Adrenal gland (tissue), 9 donors: ENCODE measurements at regions not wholly inside any gene's neighbourhood (a gene's known extent, or its start where the extent isn't known, plus 50 kb on each side); places are given as distances from the start of the nearest gene placed in this dataset.

ENCODE experiments used
- DNase-seq, 7 donors: peaks; one replicate each; pipeline ENCODE4 v3.0.0-alpha.2; 2019 to 2020
- H3K27ac ChIP-seq, 5 donors: fragments of 200-600 bp; sonication (generic) in 4 of 5; 1 replicate in 3 of 5; 2 replicates in 2 of 5; pipeline versions ENCODE4 v1.5.1 to v1.8.0; 2016 to 2020; ENCODE audit warnings: mild to moderate bottlenecking in 1 of 5
- H3K27me3 ChIP-seq: fragments of 200-600 bp; 2 replicates; pipeline ENCODE4 v1.8.0; 2021
- H3K36me3 ChIP-seq, 2 donors: fragments of 200-600 bp; replicated peaks in 1 of 2; 1 replicate in 1 of 2; 2 replicates in 1 of 2; pipeline versions ENCODE4 v1.5.1 to v1.8.0; 2018 to 2022
- H3K4me1 ChIP-seq, 2 donors: fragments of 200-600 bp; replicated peaks in 1 of 2; 1 replicate in 1 of 2; 2 replicates in 1 of 2; pipeline versions ENCODE4 v1.5.1 to v1.8.0; 2018 to 2021
- H3K4me3 ChIP-seq, 4 donors: fragments of 200-600 bp; sonication (generic) in 3 of 4; one replicate each; pipeline ENCODE4 v1.5.1; 2016 to 2018
- H3K9me3 ChIP-seq, 3 donors: fragments of 200-600 bp; sonication (generic) in 1 of 3; replicated peaks in 1 of 3; 1 replicate in 2 of 3; 2 replicates in 1 of 3; pipeline versions ENCODE4 v1.5.1 to v1.8.0; 2016 to 2021
- CTCF ChIP-seq, 6 experiments: fragments of 450-650 bp in 4 of 6; fragments of 200-600 bp in 2 of 6; sonication (generic) in 1 of 6; IDR thresholded peaks; 1 replicate in 5 of 6; 2 replicates in 1 of 6; pipeline versions ENCODE4 v1.5.1 to v1.8.0; 2016 to 2021; ENCODE audit warnings: antibody characterized with exemption in 6 of 6, mild to moderate bottlenecking in 2 of 6, moderate library complexity in 1 of 6
- POLR2A ChIP-seq, 2 donors: fragments of 450-650 bp; IDR thresholded peaks; one replicate each; pipeline ENCODE4 v1.6.1; 2017; ENCODE audit warnings: antibody characterized with exemption in 2 of 2, mild to moderate bottlenecking in 2 of 2, moderate library complexity in 1 of 2
- WGBS, 4 donors: extraction: QIAGEN DNeasy Blood & Tissue Kit in 2 of 4; methylation state at CpG; one replicate each; pipeline versions ENCODE4 v1.1.5 to v1.1.7; 2013 to 2017; 5-methylcytosine and 5-hydroxymethylcytosine counted together
- intact Hi-C, 2 donors: fragments of 100-400 bp; cut with DNase I; formaldehyde crosslinking; loops; one replicate each; pipeline versions ENCODE4 v1.14.1 to v1.15.0; 2022 to 2023
- donor health status: healthy with polysubstance abuse.
- donor health status: Bipolar disorder and iron deficiency.
- donor health status: DM: yes; HTN: yes; CAD: no.
- donor health status: DM: no; HTN: no; CAD: no.
- donor health status: DM: no; HTN: no; CAD: no.

- Histone ChIP-seq H3K4me3 (no peak overlapping the region), H3K27me3 (no peaks in the 10 kb centered on the region), H3K36me3 (peaks cover 0 to 18% of the 10 kb centered on the region in 2 donors), H3K4me1 (no peaks in the 10 kb centered on the region), H3K9me3 (no peaks in the 10 kb centered on the region), H3K27ac (no peak overlapping the region)
- no peak for DNase-seq
- TF ChIP-seq POLR2A (IDR thresholded peaks at IDR 0.05) (no peak), CTCF (IDR thresholded peaks at IDR 0.05) (no peak)
- intact Hi-C loops = no loop called here
- WGBS, 4 donors = 0 to 85% (median 61%) methylated on average over 1 of the region's 1 CpG
Measured at GRCh38 chr3:124659175-124659574, 71.1 kb upstream of the UMPS start.

GRCh38 chr3:124660599-124660998 lies 69.7 kb upstream of the UMPS start:
- no peak overlapping the region for H3K4me3 ChIP-seq
- H3K36me3 ChIP-seq = peaks cover 0 to 18% of the 10 kb centered on the region in 2 donors
- no peak overlapping the region for H3K27ac ChIP-seq
- DNase-seq = no peak
- no peaks in the 10 kb centered on the region for H3K4me1 ChIP-seq
- H3K27me3 ChIP-seq = no peaks in the 10 kb centered on the region
- intact Hi-C loops = no loop called here
- no peaks in the 10 kb centered on the region for H3K9me3 ChIP-seq
- TF ChIP-seq POLR2A (IDR thresholded peaks at IDR 0.05) = no peak
- no peak for TF ChIP-seq CTCF (IDR thresholded peaks at IDR 0.05)
- 93 to 100% (median 98%) methylated on average over 1 of the region's 1 CpG for WGBS, 4 donors

GRCh38 chr3:124663690-124664089 lies 66.6 kb upstream of the UMPS start:
- H3K4me1 ChIP-seq = no peaks in the 10 kb centered on the region
- H3K27ac ChIP-seq = no peak overlapping the region
- no peaks in the 10 kb centered on the region for H3K27me3 ChIP-seq
- H3K9me3 ChIP-seq = no peaks in the 10 kb centered on the region
- no peak overlapping the region for H3K4me3 ChIP-seq
- H3K36me3 ChIP-seq = peaks cover 0 to 3% of the 10 kb centered on the region in 2 donors
- no peak for TF ChIP-seq CTCF (IDR thresholded peaks at IDR 0.05)
- no peak for TF ChIP-seq POLR2A (IDR thresholded peaks at IDR 0.05)
- no peak for DNase-seq
- intact Hi-C loops = no loop called here
- 83 to 88% (median 85%) methylated on average over 2 of the region's 2 CpGs for WGBS, 4 donors

- Histone ChIP-seq H3K9me3 (no peaks in the 10 kb centered on the region), H3K4me1 (no peaks in the 10 kb centered on the region), H3K27me3 (no peaks in the 10 kb centered on the region), H3K36me3 (no peaks in the 10 kb centered on the region), H3K4me3 (no peak overlapping the region), H3K27ac (no peak overlapping the region)
- no peak for DNase-seq
- 86 to 94% (median 92%) methylated on average over 2 of the region's 2 CpGs for WGBS, 4 donors
- intact Hi-C loops = no loop called here
- TF ChIP-seq POLR2A (IDR thresholded peaks at IDR 0.05) (no peak), CTCF (IDR thresholded peaks at IDR 0.05) (no peak)
Measured at GRCh38 chr3:124664804-124665203, 65.4 kb upstream of the UMPS start.
